Ectodermal cell (in vitro differentiated cells): ENCODE measurements at regions not wholly inside any gene's neighbourhood (a gene's known extent, or its start where the extent isn't known, plus 50 kb on each side); places are given as distances from the start of the nearest gene placed in this dataset.
"Not testable (repeated sequence)": the region's sequence is repeated elsewhere in the genome, so short reads cannot be mapped to it uniquely, and the experiment has no call there.

Experiments used
- H3K27ac ChIP-seq: 2 replicates; pipeline ENCODE4 v1.7.0; 2013; ENCODE audit warnings: mild to moderate bottlenecking, low read depth, low read length; ENCODE audit not compliant: insufficient read depth, poor library complexity, severe bottlenecking
- H3K27me3 ChIP-seq: 2 replicates; pipeline ENCODE4 v1.7.0; 2013; ENCODE audit warnings: mild to moderate bottlenecking, low read length; ENCODE audit not compliant: insufficient read depth, control insufficient read depth, poor library complexity, severe bottlenecking
- H3K36me3 ChIP-seq: one replicate; pipeline ENCODE4 v1.7.0; 2013; ENCODE audit warnings: low read length; ENCODE audit not compliant: control insufficient read depth, insufficient read depth
- H3K4me1 ChIP-seq: one replicate; pipeline ENCODE4 v1.7.0; 2013; ENCODE audit warnings: low read length; ENCODE audit not compliant: control insufficient read depth, insufficient read depth
- H3K4me3 ChIP-seq: 2 replicates; pipeline ENCODE4 v1.7.0; 2013; ENCODE audit warnings: low read depth, low read length, control low read depth; ENCODE audit not compliant: insufficient read depth
- H3K9me3 ChIP-seq: 2 replicates; pipeline ENCODE4 v1.7.0; 2013; ENCODE audit warnings: mild to moderate bottlenecking, low read length, moderate library complexity; ENCODE audit not compliant: control insufficient read depth
- WGBS, 2 experiments: methylation state at CpG; one replicate each; pipeline ENCODE4 v1.1.7; 2013; ENCODE audit warnings: missing lambda C conversion rate in 2 of 2; 5-methylcytosine and 5-hydroxymethylcytosine counted together

DNA sequence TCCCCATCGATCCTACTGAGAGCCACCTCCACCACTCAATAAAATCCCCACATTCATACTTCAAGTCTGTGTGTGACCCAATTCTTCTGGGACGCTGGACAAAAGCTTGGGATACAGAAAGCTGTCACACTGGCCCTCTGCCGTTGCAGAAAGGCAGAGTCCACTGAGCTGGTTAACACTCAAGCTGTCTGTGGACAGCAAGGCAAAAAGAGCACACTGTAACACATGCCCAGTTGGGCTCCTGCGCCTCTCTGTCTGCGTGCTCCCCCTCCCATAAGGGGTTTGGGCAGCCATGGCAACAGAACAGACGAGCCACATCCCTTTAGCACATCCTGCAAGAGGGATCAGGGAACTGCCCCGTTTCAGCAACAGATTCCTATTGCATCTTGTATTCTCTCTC lies 106.9 kb upstream of the RGPD4 start:
- H3K4me3 ChIP-seq = no peak overlapping the region
- WGBS, 2 experiments = 87 to 89% methylated on average over 7 of the region's 7 CpGs
- H3K27ac ChIP-seq = no peak overlapping the region
- H3K9me3 ChIP-seq = no peaks in the 10 kb centered on the region
- no peaks in the 10 kb centered on the region for H3K27me3 ChIP-seq
- H3K36me3 ChIP-seq = no peaks in the 10 kb centered on the region
- H3K4me1 ChIP-seq = no peaks in the 10 kb centered on the region

GRCh38 chr2:107721178-107721577 lies 105.5 kb upstream of the RGPD4 start:
- Histone ChIP-seq H3K27ac (no peak overlapping the region), H3K36me3 (no peaks in the 10 kb centered on the region), H3K9me3 (no peaks in the 10 kb centered on the region), H3K4me3 (no peak overlapping the region), H3K27me3 (no peaks in the 10 kb centered on the region), H3K4me1 (no peaks in the 10 kb centered on the region)
- 80 to 100% methylated on average over 1 to 3 of the region's 3 CpGs for WGBS, 2 experiments

GRCh38 chr2:107721586-107721985 lies 105.1 kb upstream of the RGPD4 start:
- Histone ChIP-seq H3K36me3 (no peaks in the 10 kb centered on the region), H3K4me3 (no peak overlapping the region), H3K9me3 (no peaks in the 10 kb centered on the region), H3K27me3 (no peaks in the 10 kb centered on the region), H3K27ac (no peak overlapping the region), H3K4me1 (no peaks in the 10 kb centered on the region)
- WGBS, 2 experiments = 85 to 94% methylated on average over 1 to 2 of the region's 2 CpGs

- H3K4me3 ChIP-seq, H3K36me3 ChIP-seq, H3K9me3 ChIP-seq, H3K27ac ChIP-seq, H3K27me3 ChIP-seq, H3K4me1 ChIP-seq: not testable (repeated sequence)
- WGBS, 2 experiments = 85% methylated on average over 1 of the region's 1 CpG; no CpG with 5 or more reads in 1 of the 2 experiments
Observed at GRCh38 chr2:107725824-107726223, 100.9 kb upstream of the RGPD4 start.

DNA sequence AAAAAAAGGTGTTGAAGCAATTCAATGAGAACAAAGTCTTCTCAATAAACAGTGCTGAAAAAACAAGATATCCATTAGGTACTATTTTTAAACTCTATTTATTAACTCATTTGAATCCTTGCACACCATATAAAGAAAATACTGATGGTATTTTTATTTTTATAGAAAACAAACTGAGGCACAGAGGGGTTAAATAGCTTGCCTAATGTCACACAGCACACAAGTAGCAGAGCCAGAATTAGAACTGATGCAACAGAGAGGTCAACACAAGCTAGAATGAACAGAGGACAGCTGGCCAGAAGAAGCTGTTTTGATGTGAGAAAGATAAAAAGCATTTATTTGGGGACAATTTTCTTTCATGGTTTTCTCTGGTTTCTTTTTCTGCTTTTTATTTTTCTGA lies 99.4 kb upstream of the RGPD4 start:
- no peak overlapping the region for H3K4me3 ChIP-seq
- no peaks in the 10 kb centered on the region for H3K36me3 ChIP-seq
- no peak overlapping the region for H3K27ac ChIP-seq
- H3K4me1 ChIP-seq = no peaks in the 10 kb centered on the region
- H3K27me3 ChIP-seq = no peaks in the 10 kb centered on the region
- no peaks in the 10 kb centered on the region for H3K9me3 ChIP-seq

DNA sequence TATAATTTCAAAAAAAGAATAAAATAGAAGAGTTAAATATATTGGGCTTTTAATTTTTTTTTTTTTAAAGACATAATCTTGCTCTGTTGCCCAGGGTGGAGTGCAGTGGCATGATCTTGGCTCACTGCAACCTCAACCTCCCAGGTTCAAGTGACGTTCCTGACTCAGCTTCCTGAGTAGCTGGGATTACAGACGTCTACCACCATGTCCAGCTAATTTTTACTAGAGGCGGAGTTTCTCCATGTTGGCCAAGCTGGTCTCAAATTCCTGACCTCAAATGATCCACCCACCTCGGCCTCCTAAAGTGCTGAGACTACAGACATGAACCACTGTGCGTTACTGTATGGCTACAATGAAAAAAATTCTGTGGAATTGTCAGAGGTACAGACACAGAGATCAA lies 98.1 kb upstream of the RGPD4 start:
- H3K9me3 ChIP-seq = no peaks in the 10 kb centered on the region
- WGBS, 2 experiments = 81 to 91% methylated on average over 4 to 5 of the region's 5 CpGs
- no peaks in the 10 kb centered on the region for H3K4me1 ChIP-seq
- H3K27ac ChIP-seq = no peak overlapping the region
- no peaks in the 10 kb centered on the region for H3K36me3 ChIP-seq
- H3K4me3 ChIP-seq = no peak overlapping the region
- no peaks in the 10 kb centered on the region for H3K27me3 ChIP-seq

DNA sequence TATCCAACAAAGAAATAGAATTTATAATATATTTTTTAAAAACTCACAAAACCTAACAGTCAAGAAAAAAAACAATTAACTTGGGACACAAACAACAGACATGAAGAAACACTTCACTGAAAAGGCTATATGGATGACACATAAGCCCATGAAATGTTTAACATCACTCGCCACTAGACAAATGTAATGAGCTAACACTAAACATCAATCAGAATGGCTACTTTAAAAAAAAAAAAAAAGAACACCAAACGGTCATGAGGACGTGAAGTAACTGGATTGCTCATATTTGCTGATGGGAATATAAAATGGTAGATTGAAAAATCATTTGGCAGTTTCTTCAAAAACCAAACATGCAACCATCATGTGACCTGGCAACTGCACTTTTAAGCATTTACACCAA lies 97.3 kb upstream of the RGPD4 start:
- Histone ChIP-seq H3K4me3 (no peak overlapping the region), H3K36me3 (no peaks in the 10 kb centered on the region), H3K9me3 (no peaks in the 10 kb centered on the region), H3K27me3 (no peaks in the 10 kb centered on the region), H3K4me1 (no peaks in the 10 kb centered on the region), H3K27ac (no peak overlapping the region)
- 83 to 85% methylated on average over 1 to 3 of the region's 3 CpGs for WGBS, 2 experiments

GRCh38 chr2:107730898-107731297 lies 95.8 kb upstream of the RGPD4 start:
- Histone ChIP-seq H3K4me3 (no peak overlapping the region), H3K27ac (no peak overlapping the region), H3K27me3 (no peaks in the 10 kb centered on the region), H3K4me1 (no peaks in the 10 kb centered on the region), H3K9me3 (no peaks in the 10 kb centered on the region), H3K36me3 (no peaks in the 10 kb centered on the region)
- WGBS, 2 experiments = 81 to 97% methylated on average over 2 of the region's 2 CpGs

GRCh38 chr2:107731435-107731834 lies 95.3 kb upstream of the RGPD4 start:
- Histone ChIP-seq H3K27me3 (no peaks in the 10 kb centered on the region), H3K27ac (no peak overlapping the region), H3K36me3 (no peaks in the 10 kb centered on the region), H3K9me3 (no peaks in the 10 kb centered on the region), H3K4me3 (no peak overlapping the region), H3K4me1 (no peaks in the 10 kb centered on the region)

GRCh38 chr2:107735201-107735600 lies 91.5 kb upstream of the RGPD4 start:
- 96 to 98% methylated on average over 2 of the region's 2 CpGs for WGBS, 2 experiments
- Histone ChIP-seq H3K4me3 (no peak overlapping the region), H3K27ac (no peak overlapping the region), H3K27me3 (no peaks in the 10 kb centered on the region), H3K36me3 (no peaks in the 10 kb centered on the region), H3K9me3 (no peaks in the 10 kb centered on the region), H3K4me1 (no peaks in the 10 kb centered on the region)

DNA sequence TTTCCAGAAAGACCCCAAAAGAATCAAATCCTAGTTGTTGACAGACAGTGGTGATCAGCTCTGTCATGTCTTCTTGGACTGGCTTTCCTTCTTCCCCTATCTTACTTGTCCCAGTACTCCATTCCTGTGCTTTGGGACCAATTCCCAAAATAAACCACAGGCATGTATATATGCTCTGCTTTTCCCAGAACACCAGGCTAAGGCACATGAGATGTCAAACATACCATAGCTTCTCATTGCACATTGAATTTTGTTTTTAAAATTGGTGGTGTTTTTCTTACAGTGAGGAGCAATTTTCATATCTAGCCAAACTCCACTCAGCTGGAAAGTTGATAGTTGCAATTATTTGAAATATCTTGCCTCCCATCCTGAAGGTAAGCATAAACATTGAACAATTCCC lies 88.9 kb upstream of the RGPD4 start:
- Histone ChIP-seq H3K36me3 (no peaks in the 10 kb centered on the region), H3K27ac (no peak overlapping the region), H3K27me3 (no peaks in the 10 kb centered on the region), H3K4me3 (no peak overlapping the region), H3K4me1 (no peaks in the 10 kb centered on the region), H3K9me3 (no peaks in the 10 kb centered on the region)
